Endothelial cell of hepatic sinusoid (primary cell): ENCODE measurements at regions not wholly inside any gene's neighbourhood (a gene's known extent, or its start where the extent isn't known, plus 50 kb on each side); places are given as distances from the start of the nearest gene placed in this dataset.

Experiments used
- in situ Hi-C: cut with HindIII; loops from 2 replicates; pipeline ENCODE4 v1.10.0; 2017; ENCODE audit warnings: low sequenced_read_pairs

DNA sequence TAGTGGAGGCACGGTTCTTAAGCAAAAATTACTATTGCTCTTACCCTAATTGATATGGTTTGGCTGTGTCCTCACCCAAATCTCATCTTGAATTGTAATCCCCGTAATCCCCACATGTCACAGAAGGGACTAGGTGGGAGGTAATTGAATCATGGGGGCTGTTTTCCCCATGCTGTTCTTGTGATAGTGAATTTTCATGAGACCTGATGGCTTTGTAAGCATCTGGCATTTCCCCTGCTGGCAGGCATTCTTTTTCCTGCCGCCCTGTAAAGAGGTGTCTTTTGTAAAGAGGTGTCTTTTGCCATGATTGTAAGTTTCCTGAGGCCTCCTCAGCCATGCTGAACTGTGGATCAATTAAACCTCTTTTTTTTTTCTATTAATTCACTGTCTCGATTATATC is 1691.8 kb upstream of the SLC39A10 start:
- in situ Hi-C loops: no loop called here

DNA sequence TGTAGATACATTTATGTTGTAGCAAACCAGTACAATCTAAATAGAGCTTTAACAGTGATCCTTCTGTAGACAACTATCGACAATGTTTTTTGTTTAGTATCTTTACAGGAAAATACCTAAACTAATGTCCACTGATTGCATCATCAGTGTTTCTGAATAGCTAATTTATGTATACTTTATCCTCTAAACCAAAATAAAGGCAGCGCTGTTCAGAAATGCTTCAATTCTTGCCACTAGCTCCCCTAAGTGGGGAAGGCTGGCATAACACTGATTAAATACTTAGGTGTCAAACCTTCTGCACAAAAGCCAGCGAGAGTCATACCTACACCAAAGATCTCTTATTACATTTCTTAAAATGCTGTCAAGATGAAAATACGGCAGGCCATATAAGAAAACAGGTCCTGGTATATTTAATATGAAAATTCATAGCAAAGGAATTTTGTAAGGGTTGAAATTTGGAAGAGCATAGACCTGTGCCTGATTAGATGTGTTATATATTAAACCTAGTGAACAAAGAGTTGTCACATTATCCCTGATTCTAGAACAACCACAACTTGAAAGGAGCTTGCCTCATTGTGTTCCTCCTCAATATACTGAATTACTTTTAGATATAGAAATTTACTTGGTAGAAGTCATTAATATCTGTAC is 1693.4 kb upstream of the SLC39A10 start:
- in situ Hi-C loops: no loop called here

DNA sequence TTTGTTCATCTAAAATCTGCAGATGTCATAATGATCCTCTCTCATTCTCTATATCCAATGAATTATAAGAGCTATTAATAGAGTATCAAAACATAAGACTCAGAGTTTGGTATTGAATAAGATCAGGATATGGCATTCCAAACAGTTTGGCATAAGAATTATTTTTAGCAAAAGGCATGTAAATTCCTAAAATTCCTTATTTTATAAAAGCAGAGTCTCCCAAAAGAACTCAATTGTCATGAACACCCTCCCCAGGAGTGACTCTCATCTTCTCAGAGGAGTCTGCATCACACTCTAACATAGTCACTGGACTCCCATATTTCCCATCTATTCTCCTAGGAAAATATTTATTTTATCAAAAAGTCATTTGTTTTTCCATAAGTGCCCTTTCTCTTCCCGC is 1710.2 kb upstream of the SLC39A10 start:
- in situ Hi-C loops: no loop called here

DNA sequence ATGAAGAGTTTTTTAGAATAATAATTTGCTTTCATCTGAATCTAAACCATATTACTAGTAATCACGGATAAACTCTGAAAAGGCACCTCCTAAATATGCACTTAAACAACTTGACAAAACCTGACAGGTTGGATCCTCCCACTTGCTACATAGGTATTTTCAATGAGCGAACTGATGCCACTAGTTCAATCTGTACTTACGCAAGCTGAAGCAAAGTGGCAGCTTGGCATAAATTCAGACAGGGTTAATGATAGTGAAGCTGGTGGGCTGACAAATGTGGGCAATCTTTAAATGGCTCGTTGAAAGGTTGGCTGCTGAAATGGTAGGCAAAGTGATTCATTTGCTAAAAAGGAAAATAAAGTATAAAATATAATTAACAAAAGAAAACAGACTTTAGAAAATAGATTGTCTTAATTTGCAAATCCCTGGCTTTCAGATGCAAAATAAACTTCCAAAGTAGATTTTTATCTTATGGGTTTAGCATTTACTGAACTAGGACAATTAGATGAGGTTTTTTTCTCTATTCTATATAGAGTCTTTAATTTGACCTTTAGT is 1713.5 kb upstream of the SLC39A10 start:
- in situ Hi-C loops: no loop called here

DNA sequence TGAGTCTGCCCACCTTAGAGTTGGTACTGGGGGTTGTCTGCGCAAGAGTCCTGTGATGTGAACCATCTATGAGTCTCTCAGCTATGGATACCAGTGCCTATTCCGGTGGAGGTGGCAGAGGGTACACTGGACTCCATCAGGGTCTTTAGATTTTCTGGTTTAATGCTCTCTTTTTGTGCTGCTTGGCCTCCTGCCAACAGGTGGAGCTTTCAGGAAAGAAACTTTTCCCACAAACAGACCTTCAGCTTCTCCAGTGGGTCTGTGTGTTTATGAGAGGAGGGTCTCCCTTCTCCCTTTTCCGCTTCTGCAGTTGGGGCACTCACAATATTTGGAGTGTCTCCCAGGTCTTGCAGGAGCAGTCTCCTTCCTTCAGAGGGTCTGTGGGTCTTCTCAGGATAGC is 1721.9 kb upstream of the SLC39A10 start:
- in situ Hi-C loops: no loop called here

DNA sequence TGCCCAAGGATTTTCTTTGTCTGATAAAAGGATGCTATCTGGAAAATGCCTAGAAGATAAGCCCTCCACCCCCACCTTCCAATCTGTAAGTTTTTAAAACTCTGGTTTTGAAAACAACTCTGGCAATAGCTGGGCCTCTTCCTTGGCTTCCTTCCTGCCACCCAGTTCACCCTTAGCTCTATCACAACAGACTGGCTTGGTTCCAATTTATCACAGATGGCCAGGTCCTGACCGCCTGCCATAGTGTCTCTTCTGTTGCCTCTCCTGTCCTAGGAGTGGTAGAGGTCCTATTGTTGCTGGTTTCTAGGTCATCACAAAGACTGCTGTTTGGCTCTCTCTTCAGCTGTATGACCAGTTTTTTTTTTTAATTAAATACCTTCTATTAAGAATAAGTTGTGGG is 1727.9 kb upstream of the SLC39A10 start:
- in situ Hi-C loops: no loop called here

DNA sequence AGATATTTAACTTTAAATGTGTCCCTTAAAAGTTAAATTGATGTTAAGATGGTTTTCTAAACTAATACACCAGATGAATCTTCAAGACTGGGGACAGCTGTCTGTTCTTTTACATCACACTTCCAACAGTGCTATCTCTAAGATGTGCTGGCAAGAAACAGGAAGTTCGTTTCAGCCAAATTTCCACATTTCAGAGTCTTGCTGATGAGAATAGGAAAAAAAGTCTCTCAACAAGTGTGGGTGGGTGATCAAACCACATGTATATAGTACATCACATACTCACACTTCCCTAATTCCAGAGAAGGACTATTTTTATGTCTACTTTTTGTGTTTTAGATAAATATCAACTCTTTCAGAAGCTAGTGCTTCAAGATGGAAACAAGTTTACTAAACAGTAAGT is 1712.8 kb upstream of the TMEFF2 start:
- in situ Hi-C loops: no loop called here

DNA sequence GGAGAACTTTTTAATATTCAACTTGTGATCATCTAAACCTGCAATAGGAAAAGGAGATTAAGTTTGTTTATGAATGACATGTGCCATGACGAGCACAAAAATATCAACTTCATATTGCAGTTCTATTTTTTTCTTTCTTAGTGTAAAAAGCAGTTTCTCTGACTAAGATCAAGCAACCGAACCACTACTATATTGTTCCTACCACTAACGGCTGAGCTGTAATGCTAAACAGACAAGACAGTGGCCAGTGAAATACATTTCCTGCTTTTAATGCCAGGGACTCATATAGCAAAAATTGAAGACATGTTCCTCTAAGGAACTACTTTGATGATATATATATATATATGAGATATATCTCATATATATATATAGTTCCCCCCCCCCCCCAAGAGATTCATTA is 1705.6 kb upstream of the TMEFF2 start:
- in situ Hi-C loops: no loop called here

DNA sequence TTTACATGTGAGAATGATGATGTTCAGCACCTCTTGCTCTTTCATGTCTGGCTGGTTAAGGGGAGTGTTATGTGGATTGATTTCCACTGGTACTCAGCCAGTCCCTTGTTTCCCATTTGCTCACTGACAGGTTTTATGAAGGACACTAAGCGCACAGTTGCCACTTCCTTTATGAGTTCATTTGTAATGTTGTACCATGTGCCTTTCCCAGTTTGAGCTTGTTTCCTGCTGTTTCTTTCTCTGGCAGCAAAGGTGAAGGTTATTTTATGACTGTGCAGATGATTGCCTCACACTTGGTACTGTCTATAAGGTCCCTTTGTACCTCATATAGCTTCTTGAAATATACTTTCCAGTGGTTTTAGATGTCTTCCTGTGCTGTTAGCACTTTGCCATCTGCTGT is 1700.5 kb upstream of the TMEFF2 start:
- in situ Hi-C loops: no loop called here

DNA sequence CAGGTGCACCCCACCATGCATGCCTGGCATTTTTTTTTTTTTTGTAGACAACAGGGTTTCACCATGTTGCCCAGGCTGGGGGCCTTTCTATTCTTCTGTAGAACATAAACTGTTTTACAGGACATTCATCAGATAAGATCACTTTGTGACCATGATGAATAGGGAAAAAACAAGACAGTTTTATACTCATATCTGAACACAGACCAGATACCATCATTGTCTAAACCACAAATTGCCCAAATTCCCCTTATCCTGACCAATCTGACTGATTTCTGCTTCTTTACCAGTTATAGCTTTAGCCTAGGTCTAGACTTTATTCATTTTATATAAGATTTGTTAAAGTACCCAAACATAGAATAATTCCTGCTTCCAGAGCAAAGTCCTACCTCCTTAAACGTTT is 1699.3 kb upstream of the TMEFF2 start:
- in situ Hi-C loops: no loop called here

DNA sequence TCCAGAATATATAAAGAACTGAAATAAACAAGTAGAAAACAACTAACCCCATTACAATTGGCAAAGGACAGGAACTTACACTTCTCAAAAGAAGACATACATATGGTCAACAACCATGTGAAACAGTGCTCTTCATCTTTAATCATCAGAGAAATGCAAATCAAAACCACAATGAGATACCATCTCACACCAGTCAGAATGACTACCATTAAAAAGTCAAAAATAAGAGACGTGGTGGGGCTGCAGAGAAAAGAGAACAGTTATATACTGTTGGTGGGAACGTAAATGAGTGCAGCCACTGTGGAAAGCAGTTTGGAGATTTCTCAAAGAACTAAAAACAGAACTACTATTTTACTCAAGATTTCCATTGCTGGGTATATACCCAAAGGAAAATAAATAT is 1696.3 kb upstream of the TMEFF2 start:
- in situ Hi-C loops: no loop called here

DNA sequence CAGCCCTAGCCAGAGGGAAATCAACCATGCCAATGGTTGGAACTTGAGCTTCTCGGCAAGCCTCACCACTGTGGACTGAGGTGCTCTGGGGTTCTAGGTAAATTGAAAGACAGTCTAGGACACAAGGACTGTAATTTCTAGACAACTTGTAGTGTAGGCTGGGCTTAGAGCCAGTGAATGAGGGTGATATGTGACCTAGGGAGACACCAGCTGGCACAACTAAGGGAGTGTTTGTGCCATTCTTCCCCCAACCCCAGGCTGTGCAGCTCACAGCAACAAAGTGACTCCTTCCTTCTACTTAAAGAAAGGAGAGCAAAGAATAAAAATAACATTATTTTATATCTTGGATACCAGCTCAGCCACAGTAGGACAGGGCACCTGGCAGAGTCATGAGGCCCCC is 1690.7 kb upstream of the TMEFF2 start:
- in situ Hi-C loops: no loop called here

DNA sequence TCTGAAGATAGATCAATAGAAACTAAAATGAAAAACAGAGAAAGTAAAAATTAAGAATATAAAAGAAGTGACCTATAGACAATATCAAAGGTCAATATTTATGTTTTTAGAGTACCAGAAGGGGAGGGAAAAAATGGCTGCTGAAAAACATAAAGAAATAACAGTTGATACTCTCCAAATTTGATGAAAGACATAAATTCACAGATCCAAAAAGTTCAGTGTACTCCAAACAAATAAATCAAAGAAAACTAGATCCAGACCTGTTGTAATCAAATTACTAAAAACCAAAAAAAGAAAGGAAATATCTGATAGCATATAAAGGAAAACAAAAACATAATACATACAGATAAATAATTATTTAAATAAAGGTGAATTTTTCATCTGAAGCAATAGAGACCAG is 1689.1 kb upstream of the TMEFF2 start:
- in situ Hi-C loops: no loop called here

DNA sequence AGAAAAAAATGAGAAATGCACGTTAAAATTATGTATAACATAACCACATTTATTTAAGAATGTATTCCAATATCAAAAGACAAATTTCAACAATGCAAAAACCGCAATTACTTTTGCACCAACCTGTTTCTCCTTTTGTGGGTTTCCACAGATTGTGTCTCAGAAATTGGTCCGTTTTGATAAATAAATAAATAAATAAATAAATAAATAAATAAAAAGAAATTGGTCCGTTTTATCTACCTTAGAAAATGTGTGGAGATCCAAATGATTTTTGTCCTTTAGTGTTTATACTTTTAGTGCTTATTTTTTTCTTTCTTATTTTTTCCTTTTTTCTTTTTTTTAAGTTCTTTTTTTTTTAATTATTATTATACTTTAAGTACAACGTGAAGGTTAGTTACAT is 1682.2 kb upstream of the TMEFF2 start:
- in situ Hi-C loops: no loop called here

DNA sequence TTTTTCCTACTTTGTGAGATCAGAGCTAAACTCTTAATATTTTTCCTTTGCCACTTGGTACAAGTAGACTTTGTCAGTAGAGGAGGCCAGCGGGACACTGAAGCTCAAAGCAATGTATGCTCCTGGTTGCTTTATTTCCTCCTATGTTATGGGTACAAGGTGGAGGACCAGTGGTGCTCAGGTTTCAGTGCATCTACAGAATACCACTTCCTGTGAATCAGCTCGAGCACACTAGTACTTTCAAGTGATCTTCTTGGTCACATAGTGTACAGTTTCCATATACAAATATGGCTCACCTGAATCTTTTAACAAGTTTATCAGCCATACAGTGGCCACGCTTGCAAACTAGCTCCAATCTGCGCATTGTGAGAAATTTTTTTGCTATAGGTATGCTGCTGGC is 1674.8 kb upstream of the TMEFF2 start:
- in situ Hi-C loops: no loop called here

DNA sequence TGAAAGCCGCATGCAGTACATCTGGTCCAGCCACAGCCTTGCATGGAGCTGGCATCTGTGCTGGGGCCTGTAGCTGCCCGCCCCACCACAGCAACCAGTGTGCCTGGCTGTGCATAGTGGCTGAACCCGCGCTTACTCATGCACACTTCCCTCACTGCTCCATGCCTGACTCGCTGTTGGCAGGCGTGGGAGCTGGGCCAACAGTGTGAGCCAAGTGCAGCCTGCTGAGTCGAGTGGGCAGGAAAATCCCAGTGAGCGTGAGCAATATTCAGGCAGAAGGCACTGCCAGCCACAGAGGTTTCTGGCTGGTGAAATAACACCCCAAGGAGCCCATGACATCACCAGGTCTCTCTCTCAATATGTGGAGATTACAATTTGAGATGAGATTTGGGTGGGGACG is 1674.1 kb upstream of the TMEFF2 start:
- in situ Hi-C loops: no loop called here

DNA sequence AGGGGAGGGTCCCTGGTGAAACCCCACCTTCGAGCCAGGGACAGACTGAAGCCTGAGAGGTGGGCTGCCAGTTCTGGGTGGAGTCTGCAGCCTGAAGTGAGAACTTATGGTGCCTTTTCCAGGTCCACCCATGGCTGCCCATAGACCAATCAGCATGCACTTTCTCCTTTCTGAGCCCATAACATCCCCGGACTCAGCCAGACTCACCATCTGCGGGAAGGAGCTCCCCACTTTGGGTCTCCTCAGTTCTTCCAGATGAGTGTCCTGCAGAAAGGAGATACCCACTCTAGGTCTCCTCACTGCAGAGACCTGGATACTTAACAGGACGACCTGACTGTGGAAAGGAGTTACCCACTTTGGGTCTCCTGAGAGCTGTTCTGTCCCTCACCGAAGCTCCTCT is 1673.4 kb upstream of the TMEFF2 start:
- in situ Hi-C loops: no loop called here

DNA sequence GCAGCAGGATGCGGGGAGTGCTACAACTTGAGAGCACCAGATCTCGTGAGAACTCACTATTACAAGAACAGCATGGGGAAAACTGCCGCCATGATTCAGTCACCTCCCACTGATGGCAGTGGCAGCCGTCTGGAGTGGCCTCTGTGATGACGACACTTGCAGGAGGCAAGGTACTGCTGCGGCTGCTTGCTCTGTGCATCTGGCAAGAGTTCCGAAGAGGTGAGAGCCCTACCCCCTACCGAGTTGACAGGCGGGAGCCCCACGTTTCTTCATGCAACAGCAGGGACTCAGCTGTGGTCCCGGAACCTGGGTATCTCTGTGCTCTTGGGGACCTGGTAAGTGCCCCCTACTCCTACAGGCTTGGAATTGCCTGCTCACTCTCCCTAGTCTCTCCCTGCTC is 1672.7 kb upstream of the TMEFF2 start:
- in situ Hi-C loops: no loop called here

DNA sequence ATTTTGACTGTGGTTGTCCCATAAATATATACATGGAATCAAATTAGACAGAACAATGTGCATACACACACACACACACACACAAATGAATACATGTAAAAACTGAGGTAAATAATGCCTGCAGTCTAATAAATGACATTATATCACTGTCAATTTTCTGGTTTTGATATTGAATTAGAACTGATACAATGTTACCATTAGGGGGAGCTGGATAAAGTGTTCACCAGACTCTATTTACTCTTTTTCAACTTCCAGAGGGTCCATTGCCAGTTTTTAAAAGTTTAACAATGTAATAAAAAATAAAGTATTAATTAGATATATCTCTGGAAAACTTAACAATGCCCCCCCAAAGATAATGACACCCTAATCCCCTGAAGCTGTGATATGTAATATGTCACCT is 1666.8 kb upstream of the TMEFF2 start:
- in situ Hi-C loops: no loop called here

DNA sequence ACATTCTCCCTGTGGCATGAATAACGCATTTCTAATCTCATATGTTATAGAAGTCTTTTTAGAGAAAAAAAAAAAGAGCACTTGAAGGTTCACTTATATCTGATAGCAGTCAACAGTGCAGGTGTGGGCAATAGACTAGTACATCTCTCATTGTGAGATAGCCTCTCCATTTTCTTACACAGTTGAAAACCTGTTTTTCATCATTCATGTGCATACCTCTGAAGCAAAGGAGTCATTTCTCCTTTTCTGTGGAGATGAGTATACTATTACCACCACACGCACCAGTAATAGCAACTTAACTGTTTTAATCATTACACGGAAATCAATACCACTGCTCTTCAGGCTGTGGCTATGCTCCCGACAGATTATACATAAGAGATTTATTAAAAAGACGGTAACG is 1653.3 kb upstream of the TMEFF2 start:
- in situ Hi-C loops: no loop called here

DNA sequence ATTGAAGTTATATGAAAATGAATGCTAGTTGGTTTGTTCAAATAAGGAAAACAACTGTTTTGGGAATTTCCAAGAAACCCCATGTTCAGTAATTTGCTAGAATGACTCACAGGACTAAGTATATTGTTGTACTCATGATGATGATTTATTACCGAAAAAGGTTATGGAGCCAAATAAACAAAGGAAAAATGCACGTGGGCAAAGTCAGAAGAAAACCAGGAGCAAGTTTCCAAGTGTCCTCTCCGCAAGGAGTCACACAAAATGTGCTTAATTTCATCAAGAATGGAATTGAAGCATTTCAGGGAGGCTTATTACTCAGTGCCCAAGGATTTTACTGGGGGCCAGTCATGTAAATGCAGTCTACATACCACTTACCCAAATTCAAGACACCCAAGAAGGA is 1652.4 kb upstream of the TMEFF2 start:
- in situ Hi-C loops: no loop called here

DNA sequence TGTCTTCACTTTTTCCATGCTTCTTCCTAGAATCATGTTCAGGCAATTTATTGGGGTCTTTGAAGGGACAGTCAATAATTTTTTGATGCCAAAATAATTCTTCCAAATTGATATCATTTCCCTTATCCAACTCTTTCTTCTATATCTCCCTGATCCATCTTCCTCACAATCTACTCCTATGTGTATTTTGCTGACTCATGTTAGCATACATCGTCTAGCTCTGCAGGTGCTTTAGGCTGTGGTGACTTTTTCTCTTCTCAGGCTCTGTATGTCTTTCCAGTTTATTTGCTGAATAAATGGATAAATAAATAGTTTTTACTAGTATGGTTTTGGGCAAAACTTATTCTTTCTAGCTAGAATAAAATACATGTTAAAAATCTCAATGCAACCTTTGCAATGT is 1650.9 kb upstream of the TMEFF2 start:
- in situ Hi-C loops: no loop called here

DNA sequence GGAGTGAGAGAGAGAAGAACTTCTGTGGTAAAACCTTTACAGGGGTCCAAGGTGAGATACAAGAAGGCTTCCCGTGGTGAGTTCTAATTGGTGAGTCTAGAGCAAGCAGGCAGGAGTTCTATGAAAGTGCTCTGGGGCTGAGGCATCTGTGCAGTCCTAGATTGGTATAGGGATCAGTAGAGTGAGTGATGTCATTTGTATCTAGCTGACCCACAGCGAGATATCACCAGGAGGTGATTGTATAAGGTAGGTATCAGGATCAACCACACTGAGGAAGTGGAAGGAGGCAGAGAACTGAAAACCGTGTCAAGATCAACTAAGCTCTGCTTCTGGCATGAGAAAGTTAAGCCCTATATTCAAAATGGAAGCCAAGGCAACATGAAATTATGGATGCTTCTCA is 1648.9 kb upstream of the TMEFF2 start:
- in situ Hi-C loops: no loop called here
